GM21423 (cell line): ENCODE measurements at regions not wholly inside any gene's neighbourhood (a gene's known extent, or its start where the extent isn't known, plus 50 kb on each side); places are given as distances from the start of the nearest gene placed in this dataset.

Experiments
- ATAC-seq: cut with Tn5 transposase; IDR thresholded peaks from one replicate; pipeline ENCODE4 v1.9.1; 2021; ENCODE audit warnings: mild to moderate bottlenecking, moderate library complexity; ENCODE audit not compliant: unreplicated experiment

DNA sequence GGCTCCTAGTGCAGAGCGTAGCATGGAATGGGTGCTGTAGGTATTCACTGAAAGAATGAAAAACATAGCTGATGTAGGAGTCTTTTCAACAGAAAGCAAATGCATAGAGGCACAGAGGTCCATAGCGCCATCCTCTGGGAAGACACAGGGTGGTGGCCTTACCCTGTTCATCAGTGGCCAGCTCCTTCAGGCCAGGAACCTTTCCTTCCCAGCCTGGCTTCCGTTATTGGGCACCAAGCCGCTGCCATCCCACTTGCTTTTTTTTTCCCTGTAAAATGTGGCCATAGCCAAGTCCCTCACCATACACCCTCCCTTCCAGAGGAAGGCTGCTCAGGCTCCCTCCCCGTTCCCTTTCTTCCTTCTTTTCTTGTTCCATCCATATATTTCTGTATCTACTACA lies 118.1 kb downstream of the ZNF621 start:
- no peak for ATAC-seq

DNA sequence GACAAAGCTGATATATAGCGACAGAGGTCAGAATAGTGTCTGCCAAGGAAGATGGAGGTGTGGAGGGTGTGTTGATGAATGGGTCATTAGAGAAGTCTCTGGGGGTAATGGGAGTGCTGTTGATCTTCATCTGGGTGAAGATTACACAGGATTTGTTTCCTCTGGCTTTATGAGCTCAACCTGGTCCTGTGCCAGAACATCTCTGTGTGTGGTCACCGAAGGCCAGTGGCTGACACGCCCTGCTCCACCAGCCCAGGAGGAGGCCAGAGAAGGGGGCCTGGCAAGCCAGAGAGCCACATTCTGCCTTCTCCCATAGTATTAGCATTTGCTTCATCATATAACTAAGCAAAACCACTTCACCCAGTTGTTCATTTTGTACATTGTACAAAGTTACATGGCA lies 121.1 kb downstream of the ZNF621 start:
- no peak for ATAC-seq

DNA sequence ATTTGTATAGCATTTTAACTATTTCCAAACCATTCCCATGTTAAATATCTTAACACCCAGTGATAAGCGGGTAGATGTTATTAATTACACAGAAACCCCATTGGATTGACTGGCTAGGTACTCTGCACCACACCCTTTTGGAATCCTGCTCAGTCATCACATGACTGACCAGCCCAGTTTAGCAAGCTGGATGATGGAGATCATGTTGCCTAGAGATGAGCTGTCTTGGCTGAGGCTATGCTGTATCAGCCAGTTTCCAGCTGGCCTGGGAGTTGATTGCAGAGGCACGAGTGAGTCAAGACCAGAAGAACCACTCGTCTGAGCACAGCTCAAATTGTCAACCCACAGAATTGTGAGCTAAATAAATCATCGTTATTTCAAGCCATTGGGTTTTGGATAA lies 124.6 kb downstream of the ZNF621 start:
- no peak for ATAC-seq

DNA sequence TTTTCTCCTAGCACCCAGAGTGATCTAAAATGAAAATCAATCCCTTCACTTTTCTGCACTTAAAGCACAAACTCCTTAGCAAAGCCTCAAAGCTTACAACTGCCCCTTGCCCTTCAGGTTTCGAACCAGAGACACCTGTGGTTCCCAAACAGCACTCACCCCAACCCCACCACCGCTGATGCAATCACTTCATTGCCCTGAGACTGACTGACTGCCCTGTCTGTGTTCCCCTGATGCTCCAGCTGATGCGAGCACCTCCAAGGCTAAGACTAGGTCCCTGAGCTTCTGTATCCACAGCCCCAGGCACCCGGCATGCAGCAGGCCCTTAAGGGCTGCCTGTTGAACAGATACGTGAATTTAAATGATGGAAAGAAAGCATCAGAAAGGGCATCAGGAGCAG lies 127.3 kb downstream of the ZNF621 start:
- ATAC-seq: no peak

DNA sequence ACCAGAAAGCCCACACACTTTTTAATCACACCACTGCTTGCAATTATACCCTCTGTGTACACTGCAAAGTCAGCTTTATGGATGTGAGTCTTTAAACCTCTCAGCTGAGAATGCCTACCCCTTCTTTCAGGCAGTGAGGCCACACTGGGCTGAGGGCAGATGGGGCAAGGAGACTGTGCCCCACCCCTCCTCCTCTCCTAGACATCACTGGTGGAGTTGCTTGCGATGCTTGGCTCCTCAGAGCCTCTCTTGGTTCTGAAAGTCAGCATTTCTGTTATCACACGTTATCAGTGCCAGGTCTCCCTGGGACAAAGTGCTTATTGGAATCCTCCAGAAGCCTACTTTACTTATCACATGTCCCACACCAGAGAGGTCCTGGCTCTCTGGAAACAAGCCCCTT lies 128.2 kb downstream of the ZNF621 start:
- ATAC-seq: no peak

DNA sequence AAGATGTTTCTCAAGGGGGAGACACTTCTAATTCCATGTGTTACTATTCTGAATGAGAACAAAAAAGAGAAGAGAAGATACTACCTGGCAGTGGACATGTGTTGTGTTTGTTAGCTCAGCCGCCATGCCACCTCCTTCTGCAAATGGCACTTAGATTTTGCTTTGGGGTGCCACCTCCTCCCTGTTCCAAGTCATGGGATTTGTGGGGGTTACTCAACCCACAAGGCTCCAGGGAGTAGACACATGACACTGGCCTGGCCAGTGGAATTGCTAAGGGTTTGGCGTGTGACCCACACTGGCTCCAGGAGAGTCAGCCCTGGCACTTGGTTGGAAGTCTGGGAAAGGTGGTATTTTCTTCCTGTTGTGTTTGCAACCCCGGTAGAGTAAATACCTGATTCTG lies 129.1 kb downstream of the ZNF621 start:
- ATAC-seq: no peak

DNA sequence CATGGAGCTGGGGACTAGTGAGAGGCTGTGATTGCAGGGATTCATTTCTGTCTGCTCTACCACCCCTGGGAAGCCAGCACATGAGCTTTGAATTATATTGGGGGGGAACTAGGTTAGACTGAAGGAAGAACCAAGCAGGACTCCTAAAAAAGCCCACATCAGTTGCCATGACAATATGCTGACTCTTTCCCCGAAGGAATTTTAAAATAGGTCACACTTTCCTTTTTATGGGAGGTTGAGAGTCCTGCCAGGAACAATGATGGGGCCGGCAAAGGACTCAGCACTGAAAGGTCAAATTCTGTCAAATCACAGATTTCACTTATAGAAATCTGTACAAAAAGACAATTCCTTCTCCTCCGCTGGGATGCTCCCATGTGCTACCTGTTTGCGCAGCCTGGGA lies 130.8 kb downstream of the ZNF621 start:
- ATAC-seq: no peak

DNA sequence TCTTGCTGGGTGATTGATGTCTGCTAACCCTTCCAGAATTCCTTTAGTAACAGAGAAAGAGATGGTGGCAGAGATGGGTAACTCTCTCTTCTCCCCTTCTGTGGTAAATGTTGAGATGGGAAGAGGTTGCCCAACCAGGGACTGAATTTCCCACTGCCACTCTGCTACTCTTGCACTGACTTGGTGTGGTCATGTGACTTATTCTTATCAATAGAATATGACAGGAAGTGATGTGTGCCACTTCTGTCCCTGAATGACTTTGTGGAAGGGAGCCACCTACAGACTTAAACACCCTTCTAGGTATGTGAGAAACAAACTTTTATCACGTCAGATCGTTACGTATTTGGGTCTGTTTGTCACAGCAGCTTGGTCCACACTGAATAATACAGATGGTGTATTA lies 132.9 kb downstream of the ZNF621 start:
- ATAC-seq: no peak

DNA sequence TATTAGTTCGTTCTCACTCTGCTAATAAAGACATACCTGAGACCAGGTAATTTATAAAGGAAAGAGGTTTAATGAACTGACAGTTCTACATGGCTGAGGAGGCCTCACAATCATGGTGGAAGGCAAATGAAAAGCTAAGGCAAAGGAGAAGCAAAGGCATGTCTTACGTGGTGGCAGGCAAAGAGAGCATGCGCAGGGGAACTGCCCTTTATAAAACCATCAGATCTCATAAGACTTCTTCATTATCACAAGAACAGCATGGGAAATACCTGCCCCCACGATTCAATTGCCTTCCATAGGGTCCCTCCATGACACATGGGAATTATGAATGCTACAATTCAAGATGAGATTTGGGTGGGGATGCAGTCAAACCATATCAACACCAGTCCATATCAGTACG lies 133.5 kb downstream of the ZNF621 start:
- ATAC-seq: no peak

DNA sequence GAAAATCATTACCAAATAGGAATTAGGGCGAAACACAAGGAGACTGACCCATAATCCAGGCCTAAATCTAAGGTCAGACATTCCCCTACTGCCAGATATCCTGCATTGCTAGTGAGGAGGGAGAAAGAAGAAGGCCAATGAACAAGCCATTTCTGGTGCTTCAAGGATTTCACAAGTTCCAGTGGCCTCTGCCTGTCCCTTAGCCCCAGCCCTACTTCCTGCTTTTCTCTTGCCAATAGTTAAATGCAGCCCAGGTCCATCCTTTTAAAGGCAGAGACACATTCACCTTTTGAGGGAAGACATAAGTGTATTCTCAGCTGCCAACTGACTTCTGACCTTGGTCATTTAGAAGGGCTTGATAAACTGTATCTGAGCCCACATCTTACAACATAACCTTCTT lies 135.8 kb downstream of the ZNF621 start:
- ATAC-seq: no peak

DNA sequence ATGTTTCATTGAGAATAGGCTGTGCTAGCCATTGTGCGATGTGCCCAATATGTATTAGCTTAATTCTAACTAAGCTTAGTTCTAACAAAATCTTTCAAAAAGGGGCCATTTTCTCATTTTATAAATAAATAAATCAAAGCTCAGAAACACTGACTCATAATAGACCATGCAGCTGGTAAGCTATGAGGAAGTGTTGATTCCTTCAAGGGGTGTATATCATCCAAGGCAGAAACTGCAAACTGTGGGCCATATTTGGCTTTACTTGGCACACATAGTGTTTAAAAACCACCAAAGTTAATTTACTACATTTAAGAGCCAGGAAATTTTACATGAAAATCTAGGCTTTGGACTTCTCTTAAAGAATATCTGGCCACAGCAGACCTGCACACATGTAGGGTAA lies 136.5 kb downstream of the ZNF621 start:
- no peak for ATAC-seq

DNA sequence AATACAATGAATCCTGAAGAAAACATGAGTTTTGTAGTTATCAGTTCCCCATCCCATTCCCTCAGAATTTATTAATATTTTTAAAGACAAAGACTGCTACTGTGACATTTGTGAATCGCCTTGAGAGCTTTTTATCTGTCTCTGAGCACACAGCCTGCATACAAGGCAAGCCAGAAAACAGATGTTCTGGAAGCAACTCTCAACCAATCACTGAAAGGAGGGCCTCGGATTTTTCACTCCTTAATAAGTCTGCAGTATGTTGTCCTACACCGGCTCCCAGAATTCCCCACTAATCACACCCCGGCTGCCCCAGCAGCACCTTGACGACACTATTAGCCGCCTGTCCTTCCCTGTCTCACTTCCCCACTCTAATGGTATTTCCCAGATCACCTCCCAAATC lies 138.5 kb downstream of the ZNF621 start:
- ATAC-seq: no peak

DNA sequence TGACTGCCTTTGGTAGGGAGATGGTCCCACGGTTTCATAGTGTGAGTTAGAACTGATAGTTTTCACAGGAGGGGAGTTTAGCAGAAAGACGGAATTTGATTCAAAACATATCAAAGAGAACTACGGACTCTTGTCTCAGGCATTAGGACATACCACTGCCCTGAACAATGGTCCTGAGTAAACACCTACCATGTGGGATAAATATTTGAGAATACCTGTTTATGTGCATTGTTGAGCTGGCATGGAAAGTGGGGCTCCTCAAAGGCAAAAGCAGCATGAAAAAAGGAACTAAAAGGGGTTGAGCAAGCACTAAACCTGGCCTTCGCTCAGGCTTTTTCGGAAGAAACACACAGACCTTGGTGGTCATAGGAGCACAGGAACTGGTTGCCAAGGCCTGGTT lies 144.4 kb downstream of the ZNF621 start:
- no peak for ATAC-seq

DNA sequence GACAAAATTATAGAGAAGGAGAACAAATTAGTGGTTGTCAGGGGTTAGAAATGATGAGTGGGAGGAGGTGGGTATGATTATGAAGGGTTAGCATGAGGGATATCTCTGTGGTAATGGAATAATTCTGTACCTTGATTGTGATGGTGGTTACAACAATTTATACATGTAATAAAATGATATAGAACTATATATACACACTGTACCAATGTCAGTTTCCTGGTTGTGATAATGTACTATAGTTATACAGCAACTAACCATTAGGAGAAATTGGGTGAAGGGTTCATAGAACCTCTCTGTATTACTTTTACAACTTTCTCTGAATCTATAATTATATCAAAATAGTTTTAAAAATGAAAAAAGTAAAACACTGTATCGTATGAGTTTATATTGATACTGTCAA lies 148.1 kb downstream of the ZNF621 start:
- ATAC-seq: no peak

DNA sequence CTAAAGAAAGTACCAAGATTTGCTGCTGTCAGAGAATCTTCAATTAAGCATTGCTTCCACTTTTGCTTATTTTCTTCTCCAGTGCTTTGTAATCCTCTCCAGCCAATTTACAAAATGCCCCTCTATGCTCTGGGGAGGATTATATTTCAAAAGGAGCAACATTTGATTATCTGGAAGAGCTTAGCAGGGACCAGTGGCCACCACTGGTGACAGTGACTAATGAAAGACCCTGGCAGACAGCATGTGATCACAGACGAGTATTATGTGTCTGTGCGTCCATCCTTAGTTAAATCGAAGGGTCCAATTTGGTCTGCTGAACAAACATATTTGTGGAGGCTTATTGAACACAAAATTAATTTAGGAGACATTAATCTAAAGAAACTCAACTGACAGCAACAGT lies 152.6 kb downstream of the ZNF621 start:
- no peak for ATAC-seq

DNA sequence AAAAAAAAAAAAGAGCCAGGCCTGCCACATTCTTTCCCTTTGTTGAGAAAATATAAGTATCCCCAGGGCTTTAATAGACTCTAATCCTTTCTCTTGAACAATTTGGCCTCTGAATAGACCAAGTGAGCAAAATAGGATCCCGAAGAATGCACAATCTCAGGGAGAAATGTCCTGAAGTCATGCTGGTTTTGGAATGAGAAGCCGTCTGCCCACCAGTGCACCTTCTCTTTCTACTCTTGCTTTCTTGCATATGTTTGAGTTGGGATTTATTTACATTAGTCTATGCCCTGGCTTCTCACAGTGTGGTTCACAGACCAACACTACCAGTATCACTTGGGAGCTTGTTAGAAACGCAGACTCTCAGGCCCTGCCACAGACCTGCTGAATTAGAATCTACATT lies 153.0 kb downstream of the ZNF621 start:
- ATAC-seq: no peak

DNA sequence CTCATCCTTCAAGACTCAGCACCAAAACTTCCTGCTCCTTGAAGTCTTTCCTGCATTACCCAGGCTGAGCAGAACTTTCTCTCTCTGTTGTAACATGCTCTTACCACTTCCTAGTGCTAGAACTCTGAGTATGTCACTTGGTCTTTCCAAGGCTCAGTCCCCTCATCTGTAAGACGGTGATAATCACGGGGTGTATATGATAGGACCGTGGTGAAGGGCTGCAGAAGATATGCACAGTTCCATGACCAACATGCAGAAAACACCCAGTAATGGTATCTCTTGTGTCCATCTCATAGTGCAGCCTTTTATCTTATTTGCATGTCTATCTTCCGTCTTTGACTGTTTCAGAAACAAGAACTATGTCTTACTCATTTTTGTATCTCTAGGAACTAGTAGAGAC lies 154.5 kb downstream of the ZNF621 start:
- ATAC-seq: no peak

DNA sequence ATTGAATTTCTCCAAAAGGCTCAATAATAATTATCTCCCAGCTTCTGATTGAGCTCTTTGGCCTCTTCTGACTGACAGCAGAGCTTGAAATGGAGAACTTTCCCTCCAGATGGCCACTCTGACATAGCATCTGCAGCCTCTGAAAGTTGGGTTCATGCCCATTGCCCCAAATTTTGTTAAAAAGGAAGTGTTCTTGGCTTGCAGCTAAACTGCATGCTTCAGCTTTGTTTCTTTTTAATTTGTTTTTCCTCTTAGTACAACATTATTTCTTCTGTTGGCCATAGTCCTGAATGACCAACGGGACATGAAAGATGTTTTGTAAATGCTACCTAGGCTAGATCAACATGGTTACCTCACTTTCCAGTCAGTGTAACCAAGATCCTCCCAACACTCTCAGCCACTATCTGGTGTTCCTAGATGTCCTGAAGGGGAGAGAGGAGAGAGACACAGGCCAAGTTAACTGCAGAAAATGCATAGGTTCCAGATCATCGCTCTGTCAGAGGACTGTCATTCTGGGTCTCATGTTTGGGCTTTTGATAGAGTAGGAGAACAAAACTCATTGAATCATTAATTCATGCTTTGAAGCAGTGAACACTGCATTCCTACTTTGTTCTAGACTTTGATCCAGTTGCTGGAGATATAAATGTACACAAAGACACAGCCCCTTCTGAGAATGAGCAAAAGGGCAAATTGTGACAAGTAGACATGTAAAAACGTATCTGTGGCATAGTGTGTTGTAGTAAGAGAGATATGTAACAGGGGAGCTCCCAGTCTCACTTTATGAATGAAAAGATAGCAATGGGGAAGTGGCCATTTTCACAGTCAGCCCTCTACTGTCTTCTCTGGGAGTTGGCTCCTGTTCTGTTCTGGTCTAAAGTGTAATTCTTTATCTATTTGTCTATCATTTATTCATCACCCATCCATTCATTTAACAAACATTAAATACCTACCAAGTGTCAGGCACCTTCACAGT lies 156.2 kb downstream of the ZNF621 start:
- ATAC-seq: no peak

DNA sequence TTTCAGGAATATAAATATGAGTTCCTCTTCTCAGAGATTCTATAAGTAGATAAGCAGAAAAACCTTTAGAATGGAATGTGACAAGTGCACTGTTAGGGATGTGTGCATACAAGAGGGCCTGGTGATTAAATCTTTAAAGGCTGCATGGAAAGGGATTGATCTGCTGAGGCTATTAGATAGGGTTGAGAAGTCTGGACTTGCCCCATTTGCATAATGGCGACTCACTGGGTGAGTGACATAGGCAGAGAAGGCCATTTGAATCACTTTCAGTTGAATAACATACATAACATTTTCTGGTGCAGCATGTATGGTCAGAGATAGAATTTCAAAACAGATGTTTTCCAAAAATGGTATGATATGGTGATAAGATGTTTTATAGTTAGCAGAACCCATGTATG lies 156.9 kb downstream of the ZNF621 start:
- no peak for ATAC-seq

DNA sequence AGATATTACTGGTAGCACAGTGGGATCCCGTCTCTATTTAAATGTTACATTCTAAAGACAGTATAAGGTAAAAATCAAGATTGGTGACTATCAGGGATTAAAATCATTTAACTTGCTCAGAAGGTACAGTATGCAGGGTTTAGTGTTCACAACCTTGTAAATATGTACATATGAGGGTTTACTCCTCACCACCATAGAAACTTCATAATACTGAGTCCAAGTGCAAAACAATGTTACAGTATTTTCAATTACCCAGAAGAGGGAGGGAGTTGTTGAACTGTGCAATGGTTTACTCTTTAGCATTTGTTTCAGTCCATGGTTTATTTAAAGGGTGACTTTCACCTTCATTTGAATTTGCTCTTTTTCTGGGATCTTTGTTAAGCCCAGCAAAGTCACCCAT lies 165.1 kb downstream of the ZNF621 start:
- no peak for ATAC-seq

DNA sequence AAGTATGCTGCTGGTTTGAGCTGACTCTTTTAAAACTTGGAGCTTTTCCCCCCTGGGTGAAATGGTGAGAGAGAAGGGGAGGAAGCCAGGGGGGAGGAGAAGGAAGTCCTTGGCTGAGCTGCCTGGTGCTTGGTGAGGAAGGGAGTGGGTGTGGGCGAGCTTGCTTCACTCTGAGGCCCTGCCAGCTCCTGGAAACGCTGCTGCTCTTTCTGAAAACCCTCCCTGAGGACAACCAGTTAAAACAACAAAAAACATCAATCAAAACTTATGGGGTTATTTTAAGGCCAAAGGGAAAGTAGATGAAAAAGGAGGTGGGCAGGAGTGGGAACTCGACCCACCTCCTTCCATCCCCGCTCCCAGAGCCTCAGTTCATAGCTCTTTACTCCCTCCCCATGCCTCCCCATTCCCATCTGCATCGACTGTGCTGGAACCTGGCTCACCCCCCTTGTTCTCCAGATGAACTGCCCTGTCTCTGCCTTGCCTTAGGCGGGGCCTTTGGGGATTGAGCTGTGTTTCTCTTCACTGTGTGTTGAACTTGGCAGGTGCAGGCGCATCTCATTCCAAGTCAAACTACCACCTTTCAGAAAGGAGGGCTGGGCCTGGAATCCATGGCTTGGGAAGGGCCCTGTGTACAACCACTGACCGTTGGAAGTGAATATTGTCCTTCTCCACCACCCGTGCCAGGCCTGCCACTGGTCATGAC lies 166.1 kb downstream of the ZNF621 start:
- no peak for ATAC-seq

DNA sequence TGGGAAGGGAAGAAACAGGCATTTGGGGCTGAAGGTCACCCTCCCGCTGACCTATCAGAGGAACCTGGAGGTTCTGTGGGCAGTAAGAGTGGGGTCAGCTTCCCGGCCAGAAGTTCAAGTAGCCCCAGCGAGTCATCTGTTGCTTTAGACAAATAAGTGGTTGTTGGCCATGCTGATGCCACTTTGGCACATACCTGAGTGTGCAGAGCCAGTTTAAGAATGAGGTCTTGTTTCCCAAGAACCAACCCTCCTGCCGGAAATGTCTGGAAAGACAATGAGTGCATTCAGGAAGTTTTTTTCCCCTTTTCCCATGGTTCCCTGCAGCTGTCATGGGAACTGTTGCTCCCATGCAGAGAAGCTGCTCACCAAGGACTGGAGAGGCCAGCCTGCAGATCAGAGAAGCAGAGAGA lies 166.7 kb downstream of the ZNF621 start:
- no peak for ATAC-seq
